ENCODE measurements at regions not wholly inside any gene's neighbourhood (a gene's known extent, or its start where the extent isn't known, plus 50 kb on each side); places are given as distances from the start of the nearest gene placed in this dataset.

- 94% methylated on average over 16 of the region's 16 CpGs for WGBS, 3 donors
- H3K36me3 ChIP-seq = no peaks in the 10 kb centered on the region
- intact Hi-C loops (cut with DNase I) = no loop called here
- H3K27ac ChIP-seq = no peak overlapping the region
- no peaks in the 10 kb centered on the region for H3K9me3 ChIP-seq
- no peak overlapping the region for H3K4me3 ChIP-seq
- no peak for DNase-seq
- no peaks in the 10 kb centered on the region for H3K4me1 ChIP-seq (ENCODE audit: insufficient read depth)
- H3K27me3 ChIP-seq = no peaks in the 10 kb centered on the region
- TF ChIP-seq EP300 (IDR thresholded peaks at IDR 0.05) = no peak
- no peak for TF ChIP-seq CTCF (IDR thresholded peaks at IDR 0.05)
- no peak for TF ChIP-seq POLR2A (IDR thresholded peaks at IDR 0.05)
These were observed 223.6 kb downstream of the TM9SF2 start for GRCh38 chr13:99724633-99725517.

- H3K4me1 ChIP-seq (ENCODE audit: insufficient read depth) = no peaks in the 10 kb centered on the region
- H3K9me3 ChIP-seq = no peaks in the 10 kb centered on the region
- intact Hi-C loops (cut with DNase I) = no loop called here
- no peak for DNase-seq
- no peak overlapping the region for H3K27ac ChIP-seq
- TF ChIP-seq CTCF (IDR thresholded peaks at IDR 0.05) (no peak), EP300 (IDR thresholded peaks at IDR 0.05) (no peak), POLR2A (IDR thresholded peaks at IDR 0.05) (no peak)
- no peaks in the 10 kb centered on the region for H3K27me3 ChIP-seq
- H3K36me3 ChIP-seq = no peaks in the 10 kb centered on the region
- 90 to 95% (median 93%) methylated on average over 3 of the region's 3 CpGs for WGBS, 3 donors
- no peak overlapping the region for H3K4me3 ChIP-seq
These were observed 222.6 kb downstream of the TM9SF2 start for GRCh38 chr13:99723878-99724277.

GRCh38 chr13:99722931-99723330, 221.7 kb downstream of the TM9SF2 start:
- H3K4me3 ChIP-seq = no peak overlapping the region
- no peaks in the 10 kb centered on the region for H3K4me1 ChIP-seq (ENCODE audit: insufficient read depth)
- H3K27ac ChIP-seq = no peak overlapping the region
- intact Hi-C loops (cut with DNase I) = no loop called here
- TF ChIP-seq CTCF (IDR thresholded peaks at IDR 0.05) (no peak), EP300 (IDR thresholded peaks at IDR 0.05) (no peak), POLR2A (IDR thresholded peaks at IDR 0.05) (no peak)
- H3K27me3 ChIP-seq = no peaks in the 10 kb centered on the region
- 76 to 79% (median 77%) methylated on average over 7 of the region's 7 CpGs for WGBS, 3 donors
- H3K9me3 ChIP-seq = no peaks in the 10 kb centered on the region
- no peaks in the 10 kb centered on the region for H3K36me3 ChIP-seq
- DNase-seq = no peak

- WGBS, 3 donors = 93 to 96% (median 93%) methylated on average over 3 of the region's 3 CpGs
- TF ChIP-seq EP300 (IDR thresholded peaks at IDR 0.05) (no peak), POLR2A (IDR thresholded peaks at IDR 0.05) (no peak), CTCF (IDR thresholded peaks at IDR 0.05) (no peak)
- H3K27me3 ChIP-seq = no peaks in the 10 kb centered on the region
- H3K36me3 ChIP-seq = no peaks in the 10 kb centered on the region
- H3K9me3 ChIP-seq = no peaks in the 10 kb centered on the region
- no peak overlapping the region for H3K4me3 ChIP-seq
- no peak for DNase-seq
- H3K27ac ChIP-seq = no peak overlapping the region
- intact Hi-C loops (cut with DNase I) = no loop called here
- no peaks in the 10 kb centered on the region for H3K4me1 ChIP-seq (ENCODE audit: insufficient read depth)
These were observed 221.1 kb downstream of the TM9SF2 start for GRCh38 chr13:99722338-99722818.
